HG02884 (cell line): ENCODE measurements at regions not wholly inside any gene's neighbourhood (a gene's known extent, or its start where the extent isn't known, plus 50 kb on each side); places are given as distances from the start of the nearest gene placed in this dataset.

ENCODE experiments used
- ATAC-seq: cut with Tn5 transposase; IDR thresholded peaks from one replicate; pipeline ENCODE4 v1.9.1; 2021; ENCODE audit warnings: mild to moderate bottlenecking, moderate library complexity; ENCODE audit not compliant: unreplicated experiment

DNA sequence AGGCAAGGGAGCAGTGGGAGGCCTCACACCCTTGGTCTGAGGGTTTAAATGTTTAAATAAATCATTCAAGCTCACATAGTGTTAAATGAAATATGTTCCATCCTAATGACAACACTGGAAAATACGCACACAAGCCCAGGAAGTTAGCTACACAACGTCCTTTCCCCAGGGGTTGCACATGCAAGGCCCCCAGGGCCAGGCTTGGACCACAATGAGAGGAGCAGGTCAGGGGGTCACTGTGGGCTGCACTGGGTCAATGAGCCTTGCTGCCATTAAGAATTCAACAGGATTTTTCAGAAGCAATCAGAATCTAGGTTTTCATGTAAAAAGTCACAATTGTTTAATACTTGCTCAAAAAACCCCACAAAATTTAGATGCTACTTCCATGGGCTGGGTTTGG is 64.9 kb upstream of the ADCY1 start:
- no peak for ATAC-seq

DNA sequence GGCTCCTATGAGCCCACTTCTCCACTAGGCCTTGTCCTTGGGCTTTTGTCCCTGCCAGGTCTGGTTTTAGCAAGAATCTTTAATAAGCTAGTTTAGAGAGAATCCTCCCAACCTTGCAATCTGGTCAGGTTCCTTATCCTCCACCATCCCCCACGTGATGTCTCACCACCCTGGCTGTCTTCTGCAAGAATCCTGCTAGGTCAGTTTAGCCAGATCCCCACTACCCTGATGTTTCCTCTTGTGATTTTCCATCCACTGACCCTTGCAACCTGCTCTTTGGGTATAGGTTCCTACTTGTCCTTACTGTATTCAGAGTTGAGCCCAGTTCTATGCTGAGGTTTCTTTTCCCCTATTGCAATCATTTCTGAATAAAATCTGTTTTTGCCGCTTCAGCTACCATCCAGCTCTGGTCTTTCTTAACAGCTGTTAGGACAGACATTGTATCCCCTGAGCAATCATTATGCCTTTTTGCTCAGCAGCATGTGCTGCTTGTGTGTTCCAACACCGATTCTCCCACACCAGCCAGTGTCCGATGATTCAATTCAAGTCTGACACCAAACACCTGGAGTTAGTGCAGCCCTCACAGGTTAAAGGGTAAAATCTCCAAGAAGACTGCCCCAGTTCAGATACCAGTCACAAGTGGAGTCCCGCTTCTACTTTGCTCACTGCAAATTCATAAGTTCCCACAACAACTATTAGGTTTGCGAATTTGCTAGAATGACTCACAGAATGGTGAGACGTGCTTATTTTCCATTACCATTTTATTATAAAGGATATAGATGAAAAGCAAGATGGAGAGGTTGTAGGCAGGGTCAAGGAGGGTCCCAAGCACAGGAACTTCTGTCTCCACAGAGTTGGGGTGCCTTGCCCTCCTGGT is 62.2 kb upstream of the ADCY1 start:
- ATAC-seq: no peak

DNA sequence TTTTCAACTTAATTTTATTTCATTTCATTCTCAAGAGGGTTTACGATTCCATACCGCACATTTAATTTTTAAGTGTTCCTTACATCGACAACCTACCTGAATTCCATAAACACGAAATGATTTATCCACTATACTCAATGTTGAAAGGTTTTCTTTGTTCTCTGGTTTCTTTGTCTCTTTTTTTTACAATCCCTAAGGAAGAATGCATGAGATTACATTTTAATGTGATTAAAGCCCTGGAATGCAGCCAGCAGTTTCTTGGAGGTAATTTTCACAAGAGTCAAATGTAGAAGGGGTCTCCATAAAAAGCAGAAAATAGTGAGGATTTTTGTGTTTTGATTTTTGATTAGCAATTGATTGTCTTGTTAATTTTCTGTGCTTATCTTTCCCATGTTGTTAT is 59.2 kb upstream of the ADCY1 start:
- no peak for ATAC-seq

DNA sequence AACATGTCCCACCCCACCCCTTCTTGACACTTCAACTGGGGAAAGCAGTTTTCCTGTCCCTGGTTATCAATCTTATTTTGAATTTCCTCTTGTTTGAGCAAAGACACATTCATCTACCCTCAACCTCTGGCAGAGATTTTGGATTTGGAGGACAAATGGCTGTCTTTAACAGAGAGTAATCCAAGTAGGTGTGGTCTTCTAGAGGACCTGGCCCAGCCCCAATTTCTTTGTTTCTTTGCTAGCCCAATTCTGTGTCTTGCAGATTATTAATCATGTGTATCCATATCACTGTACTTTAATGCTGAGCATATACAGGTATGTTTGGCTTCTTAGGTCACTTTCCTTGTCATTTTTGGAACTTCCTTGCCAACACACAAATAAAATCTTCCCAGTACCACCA is 58.8 kb upstream of the ADCY1 start:
- no peak for ATAC-seq
